GM18873 (cell line): ENCODE measurements at regions not wholly inside any gene's neighbourhood (a gene's known extent, or its start where the extent isn't known, plus 50 kb on each side); places are given as distances from the start of the nearest gene placed in this dataset.

ENCODE experiments used
- ATAC-seq: cut with Tn5 transposase; IDR thresholded peaks from one replicate; pipeline ENCODE4 v1.9.1; 2021; ENCODE audit warnings: mild to moderate bottlenecking, moderate library complexity, moderate number of reproducible peaks; ENCODE audit not compliant: unreplicated experiment, low FRiP score

DNA sequence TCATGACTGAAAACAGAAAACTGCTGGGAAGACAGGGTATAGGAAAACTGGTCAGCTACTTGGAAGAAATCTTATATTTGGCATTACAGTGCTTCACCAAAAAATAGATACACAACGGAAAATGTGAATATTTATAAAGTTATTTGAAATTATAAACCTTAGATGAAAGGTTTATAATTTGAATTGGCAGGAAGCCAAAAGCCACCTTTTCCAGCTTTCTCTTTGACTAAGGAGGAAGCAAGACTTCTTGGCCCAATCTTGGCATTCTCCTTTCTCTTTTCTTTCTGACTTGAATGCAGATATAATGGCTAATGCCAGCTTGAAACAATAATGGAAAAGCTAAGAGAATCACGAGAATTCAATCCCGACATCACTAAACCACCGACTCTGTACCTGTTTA is 196.5 kb upstream of the PIK3C3 start:
- no peak for ATAC-seq

DNA sequence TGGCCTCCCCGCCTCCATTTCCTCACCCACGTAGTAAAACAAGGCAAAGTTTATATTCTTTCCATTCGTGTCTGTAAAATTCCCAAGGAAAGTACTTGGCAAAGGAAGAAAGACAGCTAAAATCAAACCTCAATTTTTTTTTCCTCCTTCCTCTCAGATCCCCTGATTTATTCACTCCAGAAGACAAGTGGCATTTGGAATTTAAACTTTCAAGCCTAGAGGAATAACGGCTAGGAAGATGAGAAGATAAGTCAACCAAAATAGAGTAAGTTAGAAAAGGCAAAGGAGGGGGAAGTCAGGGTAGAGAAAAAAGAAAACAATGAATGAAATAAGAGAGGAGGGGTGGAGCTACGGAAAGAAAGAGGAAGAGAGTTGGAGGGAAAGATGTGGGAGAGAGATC is 198.9 kb upstream of the PIK3C3 start:
- ATAC-seq: no peak

DNA sequence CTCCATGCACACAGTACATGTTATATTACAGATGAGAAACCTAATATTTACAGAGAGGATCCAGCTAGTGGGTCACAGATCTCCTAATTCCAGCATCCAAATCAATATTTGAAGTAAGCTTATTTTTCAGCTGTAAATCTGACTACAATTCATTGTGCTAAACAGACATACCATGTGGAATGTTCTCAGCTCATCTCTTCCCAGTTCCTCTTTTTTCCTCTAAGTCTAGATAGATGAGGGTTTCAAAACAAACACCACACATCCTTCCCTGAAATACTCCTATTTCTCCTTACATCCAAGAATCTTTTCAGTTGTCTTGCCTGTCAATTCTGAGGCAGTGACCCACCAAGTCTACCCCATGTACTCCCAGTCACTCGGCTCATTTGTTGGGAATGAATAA is 200.7 kb upstream of the PIK3C3 start:
- no peak for ATAC-seq

DNA sequence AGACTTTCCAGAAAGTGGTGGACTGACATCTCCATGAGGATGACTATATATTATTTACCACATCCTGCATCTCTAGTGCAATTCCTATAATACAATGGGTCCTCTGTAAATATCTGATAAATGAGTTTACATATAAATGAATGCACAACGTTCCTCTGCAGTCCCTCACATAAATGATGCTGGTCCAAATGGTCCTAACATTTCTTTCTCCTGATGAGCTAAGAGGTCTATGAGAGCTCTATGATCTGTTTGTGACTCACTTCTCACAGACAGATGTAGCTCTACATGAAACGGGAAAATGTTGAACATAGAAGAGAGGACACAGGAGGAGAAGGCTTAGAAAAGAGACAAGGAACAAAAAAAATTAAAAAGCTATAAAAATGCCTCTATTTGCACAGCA is 201.2 kb upstream of the PIK3C3 start:
- no peak for ATAC-seq

DNA sequence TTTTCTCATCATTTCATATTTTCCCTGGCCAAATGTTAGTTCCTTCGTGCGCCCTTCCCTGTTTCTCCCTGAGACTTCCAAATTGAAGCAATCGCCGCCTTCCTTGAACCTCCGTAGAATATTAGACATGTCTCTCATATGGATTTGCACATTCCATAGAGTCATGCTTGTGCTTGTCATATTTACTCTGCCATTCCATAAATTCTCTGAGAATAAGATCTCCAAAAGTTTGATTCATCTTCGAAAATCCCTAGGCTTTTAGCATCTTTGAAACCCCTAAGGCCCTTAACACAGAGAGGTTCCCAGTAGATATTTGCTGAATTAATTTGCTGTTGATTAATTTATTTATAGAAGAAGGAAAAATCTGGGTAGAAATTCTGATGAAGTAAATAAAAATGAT is 202.2 kb upstream of the PIK3C3 start:
- no peak for ATAC-seq

DNA sequence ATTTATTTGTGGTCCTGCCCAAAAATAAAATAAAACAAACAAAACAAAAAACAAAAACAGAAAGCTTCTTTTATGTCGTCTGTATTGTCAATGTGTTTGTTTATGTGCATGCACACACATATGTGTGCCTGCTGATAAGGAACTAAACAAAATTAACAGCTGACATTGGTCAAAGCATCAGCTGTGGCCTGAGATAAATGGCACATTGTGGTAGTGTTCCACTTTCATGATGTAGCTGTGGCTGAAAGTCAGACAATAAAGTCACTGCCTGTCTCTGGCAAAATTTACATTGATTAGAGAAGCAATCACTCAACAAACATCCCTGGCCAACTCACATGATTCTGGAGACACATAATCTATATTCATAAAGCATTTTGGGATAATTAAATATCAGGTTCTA is 203.4 kb upstream of the PIK3C3 start:
- ATAC-seq: no peak

DNA sequence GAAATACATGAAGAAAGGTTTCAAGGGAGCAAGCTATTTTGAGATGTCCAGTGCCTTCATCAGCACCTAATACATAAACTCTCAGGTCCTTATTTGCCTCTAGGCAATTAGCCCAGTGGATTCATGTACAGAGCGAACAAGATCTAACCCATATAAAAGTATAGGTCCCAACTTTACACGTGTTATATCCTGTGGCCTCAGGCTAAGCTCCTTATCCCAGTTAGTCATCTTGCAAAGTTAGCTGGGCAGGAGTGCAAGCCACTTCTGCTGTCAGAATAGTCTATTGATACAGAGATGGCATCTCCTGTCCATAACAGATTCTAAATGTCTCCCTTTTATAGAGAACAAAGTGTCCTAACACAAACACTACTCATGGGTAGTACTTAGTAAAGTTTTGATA is 203.9 kb upstream of the PIK3C3 start:
- ATAC-seq: no peak

DNA sequence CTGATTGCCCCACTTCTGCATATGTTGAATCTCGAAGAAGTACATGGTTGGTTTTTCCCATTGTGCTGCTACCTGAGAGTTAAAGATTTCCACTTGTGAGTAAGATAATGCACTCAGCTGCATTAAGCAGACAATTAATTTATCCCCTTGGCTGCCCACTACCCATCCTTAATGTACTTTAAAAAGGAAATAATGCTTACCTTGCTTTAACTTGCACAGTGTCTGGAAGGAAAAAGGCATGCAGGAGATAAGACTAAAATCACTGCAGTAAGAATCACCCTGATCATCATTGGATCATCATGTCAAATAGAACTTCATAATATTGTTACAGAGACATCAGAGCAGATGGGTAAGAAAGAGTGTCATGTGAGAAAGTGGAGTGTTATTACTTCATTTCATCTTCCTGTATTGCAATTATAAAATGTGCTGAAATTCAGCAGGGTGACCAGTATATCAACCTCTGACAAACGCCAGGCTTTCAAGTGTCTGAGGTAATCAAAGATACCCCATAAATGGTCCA is 207.3 kb upstream of the PIK3C3 start:
- ATAC-seq: no peak

DNA sequence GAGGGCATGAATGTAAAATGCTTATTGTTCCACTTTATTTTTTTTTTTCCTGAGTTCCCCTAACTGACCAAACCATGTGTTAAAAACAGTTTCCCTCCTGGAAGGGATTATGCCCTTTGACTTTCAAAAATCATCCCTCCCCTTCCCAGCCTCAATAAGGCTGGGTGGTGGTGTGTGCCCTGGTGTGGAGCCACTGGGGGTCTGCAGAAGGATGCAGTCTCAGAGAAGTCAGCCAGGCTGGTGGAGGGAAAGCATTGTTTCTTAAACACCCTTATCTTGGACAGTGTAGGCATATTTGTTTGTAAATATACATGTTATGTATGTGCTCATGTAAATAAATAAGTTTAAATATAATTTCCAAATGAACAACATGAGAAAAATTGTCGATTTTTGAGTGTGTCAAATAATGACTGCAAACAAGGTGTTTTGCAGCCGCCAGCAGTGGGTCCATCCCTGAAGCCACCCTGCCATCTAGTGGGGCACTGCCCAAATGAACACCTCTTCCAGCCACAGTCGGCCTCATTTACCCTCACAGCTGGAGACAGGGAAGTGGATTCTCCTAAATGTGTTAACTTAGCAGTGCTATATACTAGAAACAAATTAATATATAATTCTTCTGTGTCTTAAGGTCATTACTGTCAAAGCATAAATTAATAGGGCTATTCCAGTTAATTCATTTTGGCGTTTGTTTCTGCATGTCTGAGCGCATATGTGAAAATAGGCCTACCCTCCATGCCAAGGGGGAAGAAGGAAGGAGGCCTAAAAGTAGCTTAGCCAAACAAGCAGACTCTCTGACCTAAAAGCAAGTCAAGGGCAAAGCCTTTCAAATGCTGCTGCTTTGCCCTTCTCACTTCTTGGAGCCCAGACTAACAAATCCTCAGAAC is 209.6 kb upstream of the PIK3C3 start:
- ATAC-seq: no peak

DNA sequence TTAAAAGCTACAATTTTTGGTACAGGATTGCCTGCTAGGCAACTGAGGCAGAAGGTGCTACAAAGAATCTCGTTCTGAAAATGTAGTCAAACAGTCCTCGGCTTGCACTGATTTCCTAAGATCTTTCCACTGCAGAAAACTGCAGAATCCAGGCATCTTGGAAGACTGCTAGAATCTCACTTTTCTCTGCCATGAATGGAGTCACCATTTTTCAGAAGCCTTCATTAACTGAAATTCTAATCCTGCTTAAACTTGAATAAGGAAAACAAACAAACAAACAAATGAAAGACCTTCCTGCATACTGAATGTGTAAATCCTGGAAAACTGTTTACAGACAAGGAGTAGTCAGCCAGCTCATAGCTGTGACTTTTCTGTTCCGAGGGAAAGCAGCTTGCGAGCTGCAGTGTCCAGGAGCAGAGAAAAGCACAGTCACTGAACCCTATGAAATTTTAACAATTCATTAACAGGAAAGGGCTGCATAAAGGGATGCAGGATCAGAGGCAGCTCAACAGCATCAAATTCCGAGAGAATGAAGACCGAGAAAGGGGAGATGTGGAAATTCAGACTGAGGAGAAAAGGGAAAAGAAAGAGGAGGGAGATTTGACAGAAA is 210.5 kb upstream of the PIK3C3 start:
- ATAC-seq: no peak

DNA sequence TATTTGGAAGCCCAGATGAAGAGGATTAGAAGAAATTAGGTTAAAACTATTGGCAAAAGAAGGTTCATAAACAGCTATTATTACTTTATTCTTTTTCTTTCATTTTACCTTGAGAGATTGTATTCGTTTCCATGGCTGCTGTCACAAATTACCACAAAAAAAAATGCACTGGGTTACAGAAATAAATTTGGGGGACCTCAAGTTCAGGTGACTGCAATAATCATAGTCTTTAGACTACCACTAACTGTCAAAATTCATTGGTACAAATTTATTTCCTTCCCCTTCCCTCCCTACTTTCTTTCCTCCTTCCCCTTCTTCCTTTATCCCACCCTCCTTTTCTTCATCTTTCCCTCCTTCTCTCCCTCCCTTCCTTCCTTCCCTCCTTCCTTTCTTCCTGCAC is 217.8 kb upstream of the PIK3C3 start:
- no peak for ATAC-seq

DNA sequence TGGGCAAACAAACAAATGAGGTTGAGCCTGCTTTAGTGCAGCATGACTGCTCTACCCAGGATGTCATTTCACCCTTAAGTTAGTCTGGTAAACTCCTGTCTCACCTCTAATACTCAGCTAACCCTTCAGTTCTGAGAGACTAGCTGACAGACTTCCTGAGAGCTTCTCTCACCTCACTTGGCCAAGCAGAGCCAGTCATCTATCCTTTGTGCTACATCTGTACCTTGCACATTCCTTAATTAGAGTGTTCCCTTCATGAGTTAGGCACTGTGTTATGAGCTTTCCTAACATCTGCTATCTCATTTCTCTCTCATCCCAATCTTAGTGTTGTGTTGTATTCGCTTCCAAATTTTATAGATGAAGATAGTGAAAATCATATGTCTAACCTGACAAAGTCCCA is 220.1 kb upstream of the PIK3C3 start:
- no peak for ATAC-seq

DNA sequence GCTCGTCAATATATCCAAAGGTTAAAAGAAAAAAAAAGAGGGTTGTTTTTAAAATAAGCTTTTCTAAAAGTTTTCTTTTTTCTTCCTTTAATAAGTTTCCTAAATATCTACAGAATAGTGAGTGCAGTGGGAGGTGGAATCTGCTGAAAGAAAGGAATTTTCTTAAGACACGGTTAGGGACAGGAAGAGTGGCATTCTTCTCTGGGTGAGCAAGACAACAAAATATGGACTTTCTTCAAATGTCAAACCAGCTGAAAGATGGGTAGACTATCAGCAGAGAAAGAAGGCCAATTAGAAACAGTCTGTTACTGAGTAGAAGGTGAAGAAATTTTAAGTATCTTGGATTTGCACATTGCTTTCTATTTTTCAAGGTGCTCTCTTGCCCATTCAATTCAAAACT is 222.7 kb upstream of the PIK3C3 start:
- ATAC-seq: no peak

DNA sequence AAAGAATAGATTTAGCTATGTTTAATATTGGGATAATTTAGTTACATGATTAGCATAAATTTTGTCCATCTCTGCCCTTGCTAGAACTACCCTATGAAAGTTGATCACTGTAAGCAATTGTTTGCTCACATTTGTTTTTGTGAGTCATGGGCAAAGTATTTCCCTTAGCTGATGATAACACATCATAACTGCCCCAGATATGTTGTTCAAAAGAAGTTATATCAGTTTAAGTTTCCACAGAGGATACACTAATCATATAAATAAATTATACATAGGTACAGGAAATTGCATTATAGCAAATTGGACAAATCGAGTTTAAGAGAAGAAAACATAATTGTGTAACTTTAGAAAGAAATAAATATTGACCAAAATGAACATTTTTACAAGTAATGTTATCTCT is 223.2 kb upstream of the PIK3C3 start:
- ATAC-seq: no peak

DNA sequence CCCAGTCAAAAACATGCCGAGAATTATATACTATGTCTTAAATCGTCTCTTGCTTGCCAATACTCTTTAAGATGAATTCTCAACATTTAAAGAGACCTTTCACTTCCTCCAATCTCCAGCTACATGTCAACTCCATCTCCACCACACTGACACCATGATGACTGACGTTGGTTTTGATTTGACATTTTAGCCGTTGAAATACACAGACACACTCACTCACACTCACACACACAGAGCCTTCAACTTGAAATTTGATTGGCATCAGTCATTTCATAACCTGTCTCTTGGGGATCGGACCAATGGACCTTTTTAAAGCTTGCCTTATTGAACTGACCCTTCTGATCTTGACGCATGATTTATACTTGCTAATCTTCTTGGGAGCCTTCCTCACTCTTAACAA is 230.8 kb upstream of the PIK3C3 start:
- ATAC-seq: no peak

DNA sequence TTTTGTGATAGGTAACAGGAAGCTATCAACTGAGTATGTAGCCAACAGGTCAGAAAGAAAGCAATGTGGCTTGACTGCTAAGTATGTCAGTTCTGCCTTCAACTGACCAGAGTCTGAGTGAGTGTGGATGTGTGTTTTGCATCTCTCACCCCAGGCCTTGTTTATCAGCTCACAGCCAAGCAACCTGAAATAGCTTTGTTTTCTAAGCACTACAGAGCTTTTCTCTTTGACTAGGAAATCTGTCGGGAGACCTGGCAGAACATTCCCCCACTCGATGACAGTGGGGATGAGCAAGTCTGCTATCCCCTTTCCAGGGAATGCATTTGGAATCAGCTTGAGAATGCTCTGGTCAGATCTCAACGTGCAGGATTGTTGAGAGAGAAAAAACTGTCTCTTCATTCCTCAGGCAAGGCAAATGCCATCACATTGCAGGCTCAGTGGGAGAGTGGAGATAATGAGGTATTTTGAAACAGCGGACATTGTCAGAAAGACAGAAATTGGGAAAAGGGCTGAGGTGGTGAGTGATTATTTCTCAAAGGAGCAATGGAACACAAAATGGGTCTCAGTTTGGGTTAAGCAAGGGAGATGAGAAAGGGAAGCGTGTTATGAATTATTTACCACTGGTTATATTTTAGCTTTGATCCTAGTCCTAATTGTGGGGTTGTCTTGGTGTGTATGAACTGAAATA is 233.8 kb upstream of the PIK3C3 start:
- no peak for ATAC-seq

DNA sequence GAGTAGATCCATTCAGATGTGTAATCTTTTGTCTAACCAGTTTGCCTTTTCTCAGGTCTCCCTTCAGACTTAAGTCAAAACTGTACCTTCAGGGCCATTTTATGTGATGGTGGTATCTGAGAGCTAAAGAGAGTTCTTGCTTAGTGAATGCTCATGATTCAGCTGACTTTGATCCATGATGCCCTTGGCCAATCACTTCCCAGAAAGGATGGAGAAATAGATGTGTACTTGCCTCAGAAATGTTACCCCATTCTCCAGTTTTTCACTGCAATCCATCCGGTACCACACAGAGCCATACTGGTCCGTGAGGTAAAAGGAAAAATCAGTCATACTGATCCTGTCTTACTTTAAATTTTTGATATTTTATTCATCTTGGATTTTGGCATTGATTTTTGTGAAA is 234.8 kb upstream of the PIK3C3 start:
- ATAC-seq: no peak

DNA sequence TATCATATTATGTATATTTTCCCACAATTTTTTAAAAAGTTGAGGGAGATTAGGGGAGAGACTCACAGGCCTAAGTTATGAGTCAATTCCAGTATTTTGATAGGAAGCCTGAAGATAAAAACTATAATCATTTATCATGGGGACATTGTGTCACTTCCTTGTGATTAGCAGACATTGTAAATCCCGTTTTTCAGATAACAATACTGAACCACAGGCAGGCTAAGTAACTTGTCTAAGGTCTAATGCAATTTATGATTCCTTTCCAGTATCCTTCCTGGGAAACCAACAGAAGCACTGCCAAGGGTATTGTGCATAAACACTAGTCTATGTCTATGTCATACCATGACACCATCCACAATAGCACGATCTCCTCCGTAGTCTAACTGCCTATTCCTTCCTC is 235.2 kb upstream of the PIK3C3 start:
- no peak for ATAC-seq

DNA sequence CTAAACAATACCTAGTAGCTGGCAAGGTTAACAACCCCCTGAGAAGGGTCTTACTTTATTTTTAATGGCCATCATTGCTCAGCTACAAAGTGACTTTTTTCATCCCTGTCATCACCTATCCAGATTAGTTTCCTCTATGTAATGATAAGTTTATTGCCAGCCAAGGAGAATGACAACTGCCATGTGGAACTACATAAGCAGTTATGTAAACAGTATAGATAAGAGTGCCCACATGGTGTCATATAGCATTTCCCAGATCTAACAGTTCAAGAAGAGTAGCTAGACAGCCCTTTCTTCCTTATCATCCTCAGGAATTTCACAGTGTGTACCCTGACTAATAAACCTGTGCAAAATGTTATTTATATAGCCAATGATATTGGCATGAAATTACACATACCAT is 240.2 kb upstream of the PIK3C3 start:
- ATAC-seq: no peak

DNA sequence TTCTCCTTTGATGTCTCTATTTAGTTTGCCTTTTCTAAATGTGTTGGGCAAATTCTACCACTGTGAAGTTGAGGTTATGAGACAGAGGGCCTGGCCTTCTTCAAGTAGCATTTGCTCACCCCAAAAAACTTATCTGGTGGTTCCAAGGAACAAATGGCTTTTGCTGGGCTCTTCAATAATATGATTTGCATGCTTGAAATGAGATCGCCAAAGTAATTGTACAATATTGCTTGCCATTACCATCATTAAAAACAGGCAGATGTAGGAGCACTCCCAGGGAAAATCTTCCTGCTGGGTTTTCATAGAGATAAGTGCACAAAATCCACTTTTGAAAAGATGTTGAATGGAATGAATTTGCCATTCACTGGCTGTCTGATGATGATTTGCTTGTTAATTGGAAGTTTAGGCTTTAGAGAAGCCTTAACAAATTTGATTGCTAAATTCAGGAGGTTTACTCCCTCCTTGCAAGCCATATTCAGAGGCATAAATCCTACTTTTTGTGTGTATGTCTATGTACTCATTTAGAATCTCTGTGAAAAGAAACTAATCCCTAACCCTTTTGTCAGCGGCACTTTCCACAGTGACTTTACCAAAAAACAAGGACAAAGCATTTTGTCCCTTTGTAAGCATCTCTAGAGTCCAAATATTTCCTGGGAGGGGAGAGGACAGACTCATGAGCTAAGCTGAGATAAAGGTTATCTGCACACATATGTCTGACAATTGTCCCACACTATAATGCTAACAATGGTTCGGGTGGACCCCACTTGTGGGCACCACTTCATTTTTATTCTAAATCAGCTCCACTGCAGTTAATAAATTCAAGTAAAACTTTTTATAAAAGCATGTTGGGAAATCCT is 240.8 kb upstream of the PIK3C3 start:
- no peak for ATAC-seq

DNA sequence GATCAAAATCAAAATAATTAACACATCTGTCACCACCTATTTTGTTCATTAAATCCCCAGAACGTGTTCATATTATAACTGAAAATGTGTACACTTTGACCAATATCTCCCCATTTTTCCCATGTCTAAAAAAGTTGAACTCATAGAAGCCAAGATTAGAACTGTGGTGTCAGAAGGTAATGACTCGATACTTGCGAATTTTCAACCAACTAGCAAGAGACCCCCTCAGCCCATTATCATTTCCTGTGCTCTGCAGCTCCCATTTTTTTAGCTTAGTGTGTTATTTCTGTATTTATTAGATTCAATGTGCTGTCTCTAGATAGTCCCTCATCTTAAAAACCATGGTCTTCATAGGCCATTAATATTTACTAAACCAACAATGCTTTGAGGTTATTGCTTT is 248.7 kb upstream of the PIK3C3 start:
- ATAC-seq: no peak
